ENCODE measurements at regions not wholly inside any gene's neighbourhood (a gene's known extent, or its start where the extent isn't known, plus 50 kb on each side); places are given as distances from the start of the nearest gene placed in this dataset.

GRCh38 chr7:69070476-69070875 is 527.8 kb upstream of the AUTS2 start:
- TF ChIP-seq HDAC6 (IDR thresholded peaks at IDR 0.05; ENCODE audit: low read depth, low read length) = no peak
- TF ChIP-seq, protein P1, sequence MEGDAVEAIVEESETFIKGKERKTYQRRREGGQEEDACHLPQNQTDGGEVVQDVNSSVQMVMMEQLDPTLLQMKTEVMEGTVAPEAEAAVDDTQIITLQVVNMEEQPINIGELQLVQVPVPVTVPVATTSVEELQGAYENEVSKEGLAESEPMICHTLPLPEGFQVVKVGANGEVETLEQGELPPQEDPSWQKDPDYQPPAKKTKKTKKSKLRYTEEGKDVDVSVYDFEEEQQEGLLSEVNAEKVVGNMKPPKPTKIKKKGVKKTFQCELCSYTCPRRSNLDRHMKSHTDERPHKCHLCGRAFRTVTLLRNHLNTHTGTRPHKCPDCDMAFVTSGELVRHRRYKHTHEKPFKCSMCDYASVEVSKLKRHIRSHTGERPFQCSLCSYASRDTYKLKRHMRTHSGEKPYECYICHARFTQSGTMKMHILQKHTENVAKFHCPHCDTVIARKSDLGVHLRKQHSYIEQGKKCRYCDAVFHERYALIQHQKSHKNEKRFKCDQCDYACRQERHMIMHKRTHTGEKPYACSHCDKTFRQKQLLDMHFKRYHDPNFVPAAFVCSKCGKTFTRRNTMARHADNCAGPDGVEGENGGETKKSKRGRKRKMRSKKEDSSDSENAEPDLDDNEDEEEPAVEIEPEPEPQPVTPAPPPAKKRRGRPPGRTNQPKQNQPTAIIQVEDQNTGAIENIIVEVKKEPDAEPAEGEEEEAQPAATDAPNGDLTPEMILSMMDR (IDR thresholded peaks at IDR 0.05; ENCODE audit: control extremely low read depth in 1 of 3, insufficient read depth in 1 of 3, low read depth in 1 of 3, low read length in 3 of 3) = no peak
- TF ChIP-seq, protein P2, sequence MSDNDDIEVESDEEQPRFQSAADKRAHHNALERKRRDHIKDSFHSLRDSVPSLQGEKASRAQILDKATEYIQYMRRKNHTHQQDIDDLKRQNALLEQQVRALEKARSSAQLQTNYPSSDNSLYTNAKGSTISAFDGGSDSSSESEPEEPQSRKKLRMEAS (IDR thresholded peaks at IDR 0.05) = no peak

Measured in H1 (cell line).